NCI-H345 treated with DMSO at 0.1 percent for 48 hours (cell line): ENCODE measurements at regions not wholly inside any gene's neighbourhood (a gene's known extent, or its start where the extent isn't known, plus 50 kb on each side); places are given as distances from the start of the nearest gene placed in this dataset.
A peak's percentile ranks its signal among the peaks of the same experiment; 100 is the strongest.

ENCODE experiments used
- DNase-seq: peaks from one replicate; lab custom pipeline; 2025; ENCODE audit not compliant: unreplicated experiment; lab: John Stamatoyannopoulos, UW

- no peak for DNase-seq
These were observed 112.8 kb downstream of the C1D start for GRCh38 chr2:67950018-67950417.

DNA sequence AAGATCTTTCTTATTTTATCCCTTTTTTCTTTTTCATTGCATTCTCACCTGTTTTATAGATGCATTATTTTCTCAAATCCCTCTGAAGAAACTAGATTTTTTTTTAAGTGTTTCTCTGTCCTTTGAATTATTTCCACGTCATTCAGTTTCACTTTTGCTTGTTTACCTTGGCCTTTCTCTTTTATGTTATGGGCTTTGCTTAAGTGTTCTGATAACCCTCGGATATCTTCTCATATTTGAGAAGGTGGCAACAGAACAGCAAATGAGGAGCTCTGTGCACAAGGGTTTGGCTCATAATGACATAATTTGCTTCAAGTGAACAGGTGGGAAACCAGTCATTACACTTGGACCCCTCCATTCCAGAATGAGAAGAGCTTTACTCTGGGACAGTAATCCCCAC, 111.9 kb downstream of the C1D start:
- DNase-seq: no peak

GRCh38 chr2:67952066-67952465, 110.7 kb downstream of the C1D start:
- no peak for DNase-seq

DNA sequence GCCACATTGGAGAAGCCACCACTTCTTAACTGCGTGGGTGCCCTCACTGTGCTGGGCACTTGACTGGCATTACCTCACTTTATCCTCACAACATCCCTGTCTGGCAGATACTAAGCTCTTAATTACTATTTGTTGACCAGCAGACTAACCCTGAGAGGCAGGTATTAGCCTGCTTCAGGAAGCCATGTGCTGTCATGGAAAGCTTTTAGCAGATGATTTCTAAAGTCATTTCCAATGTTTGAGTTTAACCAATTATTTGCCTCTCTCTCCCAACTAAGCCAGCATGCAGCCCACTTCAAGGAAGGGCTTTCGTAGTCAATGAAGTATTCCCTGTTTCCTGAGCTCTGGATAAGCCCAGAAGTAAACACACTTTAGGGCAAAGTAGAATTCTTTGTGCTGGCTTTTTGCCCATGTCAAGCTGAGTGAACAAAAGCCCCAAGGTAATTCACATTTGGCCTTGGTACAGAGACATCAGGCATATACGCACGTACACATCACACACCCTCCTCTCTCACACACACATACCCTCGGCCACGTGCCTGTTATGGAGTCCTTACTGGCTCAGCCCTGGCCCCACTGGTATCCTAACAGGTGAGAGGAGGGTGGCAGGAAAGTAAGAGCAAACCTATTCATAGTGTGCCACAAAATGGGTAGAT, 108.6 kb downstream of the C1D start:
- peak; percentile 99 for DNase-seq

DNA sequence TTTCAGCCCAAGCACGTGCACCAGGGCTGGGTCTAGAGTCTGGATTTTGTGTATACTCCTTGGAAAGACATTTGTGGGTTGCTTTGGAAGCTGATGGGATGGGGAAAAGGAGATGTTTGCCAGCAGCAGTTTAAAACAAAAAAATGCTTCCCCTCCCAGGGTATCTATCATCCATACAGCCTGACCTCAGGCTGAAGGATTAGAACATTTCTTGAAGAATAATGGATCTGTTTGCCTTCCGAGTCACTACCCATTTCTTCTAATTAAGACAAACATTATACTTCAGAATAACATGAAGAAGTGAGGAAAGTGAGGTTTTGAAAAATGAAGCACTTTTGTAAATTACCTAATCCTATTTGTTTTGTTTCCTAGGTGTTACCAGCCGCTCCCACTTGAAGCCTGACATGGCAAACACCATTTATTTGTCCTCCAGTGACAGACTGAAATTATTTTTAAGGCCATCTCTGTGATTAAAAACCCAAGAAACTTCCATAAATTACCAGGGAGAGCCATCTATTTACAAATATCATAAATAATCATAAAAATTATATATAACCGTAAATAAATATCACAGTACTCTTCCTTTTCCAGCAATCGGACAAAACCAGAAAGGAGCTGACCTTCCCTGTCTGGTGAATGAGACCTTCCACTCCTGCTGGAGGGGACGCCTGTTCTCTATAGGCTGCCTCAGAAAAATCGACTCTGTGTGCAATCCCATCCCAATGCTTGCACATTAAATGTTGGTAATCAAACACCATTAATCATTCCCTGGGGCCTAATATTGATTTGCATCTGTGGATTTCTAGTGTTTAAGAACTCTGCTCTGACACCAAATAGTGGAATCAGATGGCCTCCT, 106.8 kb downstream of the C1D start:
- DNase-seq: no peak

- DNase-seq: no peak
These were observed 97.6 kb downstream of the C1D start for GRCh38 chr2:67965246-67965645.

DNA sequence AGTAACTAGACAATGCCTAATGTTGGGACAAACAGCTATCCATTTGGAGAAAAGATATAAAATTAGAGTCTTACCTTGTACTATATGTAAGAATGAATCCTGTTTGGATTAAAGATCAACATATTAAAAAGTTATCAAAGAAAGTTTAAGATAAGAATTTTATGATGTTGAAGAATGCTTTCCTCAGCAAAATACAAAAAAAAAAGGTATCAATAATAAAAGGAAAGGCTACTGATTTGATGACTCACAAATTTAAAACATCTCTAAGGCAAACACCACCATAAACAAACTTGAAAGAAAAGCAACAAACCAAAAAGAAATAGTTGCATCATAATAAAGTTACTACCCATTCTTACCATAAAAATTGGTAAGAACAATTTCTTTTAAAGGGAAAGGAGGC, 92.7 kb downstream of the C1D start:
- DNase-seq: no peak

GRCh38 chr2:67970542-67970941, 92.3 kb downstream of the C1D start:
- no peak for DNase-seq

GRCh38 chr2:67974559-67975430, 88.0 kb downstream of the C1D start:
- DNase-seq: no peak

DNA sequence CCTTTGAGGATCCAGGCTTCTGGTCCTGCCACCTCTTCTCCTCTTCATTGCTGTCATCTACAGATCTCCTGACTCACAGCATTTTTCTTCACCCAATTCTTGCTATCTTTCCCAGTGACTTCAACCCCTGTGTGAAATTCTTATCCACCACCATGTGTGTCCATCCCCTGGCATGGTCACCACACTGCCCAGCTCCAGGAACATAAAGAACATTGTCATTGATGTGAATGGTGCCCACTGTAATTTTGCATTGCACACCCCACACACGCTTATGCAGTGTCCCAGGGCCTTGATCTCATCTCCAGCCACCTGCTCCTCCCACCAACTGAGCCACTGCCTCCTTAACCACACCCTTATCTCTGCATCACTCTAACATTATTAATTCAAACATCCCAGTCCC, 85.3 kb downstream of the C1D start:
- DNase-seq: no peak

- DNase-seq: no peak
These were observed 79.8 kb downstream of the C1D start for GRCh38 chr2:67982956-67983355.

GRCh38 chr2:67984600-67984999, 78.2 kb downstream of the C1D start:
- DNase-seq: no peak

- no peak for DNase-seq
These were observed 77.2 kb downstream of the C1D start for GRCh38 chr2:67985586-67985985.

- DNase-seq: no peak
These were observed 76.5 kb downstream of the C1D start for GRCh38 chr2:67986258-67986657.
